ENCODE measurements at regions not wholly inside any gene's neighbourhood (a gene's known extent, or its start where the extent isn't known, plus 50 kb on each side); places are given as distances from the start of the nearest gene placed in this dataset.
A peak's percentile ranks its signal among the peaks of the same experiment; 100 is the strongest.

DNA sequence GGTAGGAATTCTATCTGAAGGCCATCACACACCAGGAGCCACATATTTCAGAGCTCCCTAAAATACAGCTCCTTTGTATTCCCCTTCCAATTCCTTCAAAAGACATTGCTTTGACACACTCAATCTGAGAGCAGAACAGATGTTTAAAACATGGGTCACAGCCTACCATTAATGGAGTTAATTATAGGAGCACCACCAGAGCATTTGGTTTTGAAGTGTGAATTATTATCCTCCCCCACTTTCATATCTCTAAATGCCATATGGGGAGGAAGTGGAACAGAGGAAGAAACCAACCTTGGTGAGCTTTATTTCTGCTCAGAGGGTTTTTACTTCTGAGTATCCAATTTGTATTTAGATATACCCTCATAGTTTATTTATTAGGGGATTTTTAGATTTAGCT is 50.7 kb upstream of the TNFRSF21 start:
- no peak for DNase-seq (ENCODE audit: low read depth)

DNA sequence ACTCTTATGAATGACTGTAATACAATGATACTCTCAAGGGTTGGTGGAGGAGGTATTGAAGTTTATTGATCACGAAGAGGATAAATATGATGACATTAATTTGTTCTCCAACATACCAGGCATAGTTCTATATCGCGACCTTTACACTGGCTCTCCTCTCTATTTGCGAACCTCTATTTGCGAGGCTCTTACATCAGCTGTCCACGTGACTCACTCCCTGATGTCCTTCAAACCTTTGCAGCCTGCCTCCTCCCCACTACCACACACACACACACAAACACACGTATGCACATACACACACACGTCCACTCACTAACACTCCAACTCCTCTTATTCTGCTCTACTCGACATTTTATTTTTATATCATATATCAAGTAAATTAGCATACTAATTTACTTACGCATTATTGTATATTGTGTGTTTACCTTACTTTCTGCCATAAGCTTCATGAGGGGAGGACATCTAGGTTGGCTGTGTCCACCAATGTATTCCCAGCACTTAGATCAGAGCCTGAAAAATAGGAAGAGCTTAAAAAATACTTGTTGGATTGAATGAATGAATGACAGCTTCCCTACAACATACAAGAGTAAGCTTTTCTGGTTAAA is 53.3 kb upstream of the TNFRSF21 start:
- DNase-seq (ENCODE audit: low read depth), result no peak

DNA sequence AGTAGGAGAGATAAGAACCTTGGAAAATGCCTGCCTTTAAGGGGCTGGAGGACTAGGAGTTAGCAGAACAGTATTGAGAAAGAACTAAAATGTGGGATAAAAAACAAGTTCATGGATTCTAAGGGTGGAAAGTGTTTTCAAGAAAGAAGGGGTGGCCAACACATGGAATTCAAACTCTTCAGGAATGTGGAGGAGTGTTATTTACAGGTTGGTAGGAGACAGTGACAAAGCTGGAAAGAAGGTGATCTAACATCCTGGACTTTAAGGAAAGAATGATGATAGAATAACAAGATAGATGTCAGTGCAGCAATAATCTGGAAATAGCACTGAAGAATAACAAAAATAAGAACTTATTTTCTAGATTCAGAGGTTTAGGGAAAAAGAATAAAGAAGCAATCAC is 54.0 kb upstream of the TNFRSF21 start:
- DNase-seq (ENCODE audit: low read depth), result no peak

DNA sequence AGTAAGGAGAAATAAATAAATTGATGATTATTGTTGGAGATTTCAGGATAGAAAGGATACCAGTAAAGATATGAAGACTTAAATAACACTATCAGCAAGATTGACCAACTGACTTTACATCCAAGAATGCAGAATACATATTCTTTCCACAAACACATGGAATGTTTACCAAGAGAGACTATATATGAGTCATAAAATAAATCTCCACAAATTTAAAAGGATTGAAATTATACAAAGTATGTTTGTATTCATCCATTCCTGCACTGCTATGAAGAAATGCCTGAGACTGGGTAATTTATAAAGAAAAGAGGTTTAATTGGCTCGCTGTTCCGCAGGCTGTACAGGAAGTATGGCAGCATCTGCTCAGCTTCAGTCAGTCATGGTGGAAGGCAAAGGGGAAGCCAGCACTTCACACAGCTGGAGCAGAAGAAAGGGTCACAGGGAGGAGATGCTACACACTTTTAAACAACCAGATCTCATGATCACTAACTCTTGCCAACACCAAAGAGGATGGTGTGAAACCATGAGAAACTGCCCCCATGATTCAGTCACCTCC is 56.7 kb upstream of the TNFRSF21 start:
- DNase-seq (ENCODE audit: low read depth), result peak; percentile 31

DNA sequence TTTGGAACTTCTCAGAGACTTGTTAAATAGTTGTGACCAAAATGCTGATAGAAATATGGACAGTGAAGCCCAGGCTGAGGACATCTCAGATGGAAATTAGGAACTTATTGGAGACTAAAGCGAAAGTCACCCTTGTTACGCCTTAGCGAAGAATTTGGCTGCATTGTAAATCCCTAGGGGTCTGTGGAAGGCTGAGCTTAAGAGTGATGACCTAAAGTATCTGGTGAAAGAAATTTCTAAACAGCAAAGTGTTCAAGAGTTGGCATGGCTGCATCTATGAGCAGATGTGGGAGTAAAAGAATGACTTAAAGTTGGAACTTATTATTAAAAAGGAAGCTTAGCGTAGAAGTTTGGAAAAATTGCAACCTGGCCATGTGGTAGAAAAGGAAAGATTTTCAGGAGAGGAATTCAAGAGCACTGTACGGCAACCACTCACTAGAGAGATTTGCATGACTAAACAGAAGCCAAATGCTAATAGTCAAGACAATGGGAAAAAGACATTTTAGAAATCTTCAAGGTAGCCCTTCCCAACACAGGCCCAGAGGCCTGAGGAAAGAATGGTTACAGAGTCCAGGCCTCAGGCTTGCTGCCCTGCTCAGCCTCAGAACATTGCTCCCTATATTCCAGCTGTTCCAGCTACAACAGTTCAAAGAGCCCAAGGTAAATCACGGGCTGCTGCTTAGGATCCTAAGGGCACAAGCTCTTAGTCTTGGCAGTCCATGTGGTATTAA is 61.6 kb upstream of the TNFRSF21 start:
- DNase-seq (ENCODE audit: low read depth), result no peak

DNA sequence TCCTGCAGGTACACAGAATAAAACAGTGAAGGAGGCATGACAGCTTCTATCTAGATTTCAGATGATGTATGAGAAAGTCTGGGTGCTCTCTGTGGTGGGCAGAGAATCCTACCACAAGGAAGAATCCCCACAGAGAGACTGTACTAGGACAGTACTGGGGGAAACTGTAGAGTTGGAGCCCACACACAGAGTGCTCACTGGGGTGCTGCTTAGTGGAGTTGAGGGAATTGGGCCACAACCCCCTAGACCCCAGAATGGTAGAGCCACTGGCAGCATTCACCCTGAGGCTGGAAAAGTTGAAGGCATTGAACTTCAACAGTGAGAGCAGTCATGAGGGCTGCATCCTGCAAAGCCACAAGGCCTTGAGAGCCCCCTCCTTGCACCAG is 62.2 kb upstream of the TNFRSF21 start:
- no peak for DNase-seq (ENCODE audit: low read depth)

DNA sequence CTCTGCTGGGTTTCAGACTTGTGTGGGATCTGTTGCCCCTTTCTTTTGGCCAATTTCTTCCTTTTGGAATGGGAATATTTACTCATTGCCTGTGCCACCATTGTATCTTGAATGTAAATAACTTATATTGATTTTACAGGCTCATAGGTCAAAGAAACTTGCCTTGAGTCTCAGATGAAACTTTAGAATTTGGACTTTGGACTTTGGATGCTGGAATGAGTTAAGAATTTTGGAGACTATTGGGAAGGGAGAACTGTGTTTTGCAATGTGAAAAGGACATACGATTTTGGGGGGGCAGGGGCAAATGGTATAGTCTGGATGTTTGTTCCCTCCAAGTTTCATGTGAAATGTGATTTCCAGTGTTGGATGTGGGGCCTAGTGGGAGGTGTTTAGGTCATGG is 62.6 kb upstream of the TNFRSF21 start:
- DNase-seq (ENCODE audit: low read depth), result no peak

DNA sequence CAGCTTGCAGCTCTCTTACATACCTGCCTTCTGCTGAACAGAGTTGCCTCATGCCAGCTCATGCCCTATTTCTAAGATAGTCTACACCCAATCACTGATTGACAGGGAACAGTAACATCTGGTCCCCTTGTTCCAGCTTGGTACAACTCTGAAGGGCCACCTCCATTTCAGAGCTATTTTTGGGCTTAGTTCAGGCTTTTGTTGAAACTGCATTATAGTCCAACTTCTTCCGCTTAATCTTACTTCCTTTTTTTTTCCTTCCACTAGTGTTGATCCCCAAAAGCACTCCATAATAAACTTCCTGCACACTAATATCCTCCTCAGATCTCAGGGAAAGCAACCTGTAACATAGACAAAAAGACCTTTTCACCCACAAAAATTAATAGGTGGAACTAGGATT is 65.7 kb upstream of the TNFRSF21 start:
- no peak for DNase-seq (ENCODE audit: low read depth)

DNA sequence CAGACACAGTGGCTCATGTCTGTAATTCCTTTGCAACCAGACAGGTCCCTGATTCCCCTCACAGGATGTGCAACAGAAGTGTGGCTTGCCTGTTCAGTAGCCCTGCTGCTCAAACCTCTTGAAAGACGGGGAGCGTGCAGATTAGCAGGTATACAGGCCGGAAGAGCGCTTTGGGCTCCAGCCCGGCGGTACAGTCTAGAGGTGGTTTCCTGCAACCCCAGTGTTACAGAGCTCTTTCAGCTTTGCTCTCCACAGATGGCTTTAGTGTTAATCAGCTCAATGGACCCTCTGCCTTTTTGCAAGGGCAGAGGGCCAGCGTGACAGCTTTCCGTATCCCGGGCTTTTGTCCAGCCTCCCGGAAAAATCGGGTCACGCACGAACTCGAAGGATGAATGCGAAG is 67.2 kb upstream of the TNFRSF21 start:
- DNase-seq (ENCODE audit: low read depth), result no peak

DNA sequence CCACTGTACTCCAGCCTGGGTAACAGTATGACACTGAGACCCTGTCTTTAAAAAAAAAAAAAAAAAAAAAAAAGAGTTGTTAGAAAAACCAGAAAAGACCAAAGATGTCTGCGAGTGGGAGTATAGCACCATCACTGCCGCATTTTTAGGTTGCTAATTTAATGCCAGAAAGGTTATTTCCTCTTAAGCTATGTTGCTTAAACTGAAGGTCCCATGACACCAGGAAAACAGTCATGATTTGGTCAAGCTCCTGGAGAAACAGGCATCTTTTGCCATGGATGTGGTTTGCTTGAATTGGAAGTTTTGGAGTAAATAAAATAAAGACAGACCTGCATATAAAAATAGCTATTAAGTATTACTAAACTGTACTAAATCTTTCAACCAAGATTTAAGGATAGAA is 68.3 kb upstream of the TNFRSF21 start:
- no peak for DNase-seq (ENCODE audit: low read depth)

DNA sequence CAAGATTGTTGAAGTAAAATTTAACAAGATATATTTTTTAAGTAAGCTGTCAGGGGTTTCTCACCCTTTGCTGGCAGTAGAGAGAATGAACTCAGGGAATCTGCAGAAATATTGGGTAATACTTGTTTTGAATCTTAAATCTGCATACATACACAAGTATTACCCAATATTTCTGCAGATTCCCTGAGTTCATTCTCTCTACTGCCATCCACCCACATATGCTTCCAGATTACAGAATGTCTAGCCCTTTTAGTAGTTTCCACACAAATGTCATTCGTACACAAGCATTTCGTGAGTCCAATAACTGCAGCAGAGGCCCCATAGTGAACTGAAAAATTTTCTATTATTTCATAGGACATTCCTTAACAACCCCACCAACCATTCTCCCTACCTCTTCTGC is 69.6 kb upstream of the TNFRSF21 start:
- no peak for DNase-seq (ENCODE audit: low read depth)

DNA sequence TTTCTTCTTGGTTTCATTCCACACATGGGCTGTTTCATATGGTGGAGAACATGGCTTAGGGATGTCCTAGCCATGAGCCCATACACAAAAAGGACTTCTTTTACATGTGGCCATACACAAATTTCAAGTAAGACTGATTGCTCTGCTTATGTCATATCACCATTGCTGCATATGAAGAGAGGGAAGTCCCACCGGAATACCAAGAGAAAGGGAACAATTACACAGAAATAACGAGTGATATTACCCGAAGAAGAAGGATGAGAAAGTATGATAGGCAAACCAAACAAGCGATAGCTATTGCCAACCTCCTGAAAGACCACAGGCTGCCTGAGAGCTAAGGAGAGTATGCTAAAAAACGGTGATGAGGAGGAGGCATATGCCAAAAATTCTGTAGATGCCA is 70.5 kb upstream of the TNFRSF21 start:
- DNase-seq (ENCODE audit: low read depth), result no peak

DNA sequence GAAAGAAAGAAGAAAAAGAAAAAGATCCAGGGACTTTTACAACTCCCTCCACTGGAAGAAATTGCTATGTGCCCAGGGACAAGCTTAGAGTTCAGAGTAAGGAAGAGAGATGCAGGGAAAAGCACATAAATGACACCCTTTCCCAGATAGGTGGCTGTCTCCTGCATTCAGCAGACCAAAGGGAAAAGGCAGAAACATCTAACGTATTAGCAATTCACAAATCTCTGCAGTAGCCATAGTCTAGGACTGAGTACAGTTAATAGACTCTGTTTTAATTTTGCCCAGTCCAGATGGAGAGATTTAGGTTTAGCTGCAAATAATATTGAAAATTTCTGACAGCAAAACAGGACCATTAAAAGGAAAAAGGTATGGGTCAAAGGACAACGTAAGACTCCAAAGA is 71.3 kb upstream of the TNFRSF21 start:
- no peak for DNase-seq (ENCODE audit: low read depth)

DNA sequence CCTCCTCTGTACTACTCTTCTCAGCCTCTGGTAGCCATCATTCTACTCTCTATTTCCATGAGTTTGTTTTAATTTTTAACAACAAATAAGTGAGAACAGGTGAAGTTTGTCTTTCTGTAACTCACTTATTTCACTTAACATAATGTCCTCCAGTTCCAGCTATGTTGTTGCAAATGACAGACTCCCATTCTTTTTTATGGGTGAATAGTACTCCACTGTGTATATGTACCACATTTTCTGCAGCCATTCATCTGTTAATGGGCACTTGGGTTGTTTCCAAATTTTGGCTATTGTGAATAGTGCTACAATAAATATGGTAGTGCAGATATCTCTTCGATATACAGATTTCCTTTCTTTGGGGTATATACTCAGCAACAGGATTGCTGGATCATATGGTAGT is 73.7 kb upstream of the TNFRSF21 start:
- DNase-seq (ENCODE audit: low read depth), result no peak

DNA sequence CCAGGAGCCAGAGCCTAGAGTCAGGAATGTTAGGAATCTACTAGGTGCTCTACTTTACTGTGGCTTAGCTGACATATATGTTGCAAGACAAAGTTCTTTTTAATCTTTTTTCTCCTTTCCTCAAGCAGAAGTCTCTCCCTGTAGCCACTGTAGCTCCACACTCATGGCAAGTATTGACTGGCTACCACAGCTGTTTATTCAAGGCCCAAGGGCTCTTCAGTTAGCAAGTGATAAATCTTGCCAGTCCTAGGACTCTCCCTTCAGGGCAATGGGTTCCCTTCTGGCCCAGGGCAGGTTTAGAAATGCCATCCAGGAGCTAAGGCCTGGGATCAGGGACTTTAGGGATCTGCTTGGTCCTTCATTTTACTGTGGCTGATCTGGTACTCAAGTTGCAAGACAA is 82.0 kb upstream of the TNFRSF21 start:
- no peak for DNase-seq (ENCODE audit: low read depth)

DNA sequence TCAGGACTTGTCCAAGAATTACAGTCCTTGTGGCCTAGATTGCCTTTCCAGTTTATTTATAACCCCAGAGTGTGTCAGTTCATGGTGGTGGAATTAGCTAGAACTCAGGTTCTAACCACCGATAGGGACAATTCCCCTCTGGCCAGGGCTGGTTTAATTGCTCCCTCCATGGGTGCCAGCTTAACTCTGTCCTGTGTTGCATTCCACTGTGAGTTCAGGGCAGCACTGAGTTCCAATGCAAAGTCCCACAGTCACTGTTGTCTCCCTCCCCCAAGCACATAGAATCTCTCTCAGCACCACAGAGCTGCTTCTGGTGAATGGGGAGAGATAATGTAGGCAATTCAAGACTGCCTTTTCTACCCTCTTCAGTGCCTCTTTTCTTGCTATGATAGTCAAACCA is 82.5 kb upstream of the TNFRSF21 start:
- DNase-seq (ENCODE audit: low read depth), result no peak

DNA sequence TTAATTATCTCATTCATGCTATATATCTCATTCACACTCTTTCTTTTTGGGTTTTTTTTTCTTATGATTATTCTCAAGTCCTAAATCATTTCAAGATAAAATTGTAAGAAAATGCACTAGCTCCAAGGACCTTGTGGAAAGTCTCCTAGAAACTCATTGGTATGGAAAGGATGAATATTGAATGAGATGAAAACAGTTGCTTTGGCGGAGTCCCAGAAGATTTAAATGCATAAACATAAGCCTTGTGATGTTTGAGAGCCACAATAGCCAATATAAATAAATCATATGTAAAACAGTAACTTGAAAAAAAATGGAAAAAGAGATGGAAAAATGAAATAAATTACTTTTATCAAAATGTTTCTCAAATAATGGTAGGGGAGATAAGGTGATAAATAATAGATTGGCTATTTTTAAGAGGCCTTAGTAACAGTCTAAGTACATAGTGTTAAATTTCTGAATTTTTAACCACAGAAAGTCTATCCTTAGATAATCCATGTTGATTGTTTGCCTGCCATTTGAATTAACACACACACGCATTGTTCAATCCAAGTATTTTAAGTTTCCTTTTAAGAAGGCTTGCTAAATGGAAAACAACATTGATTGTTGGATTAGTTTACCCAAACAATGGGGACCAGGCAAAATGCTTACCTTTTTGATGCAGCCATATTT is 81.1 kb upstream of the CD2AP start:
- no peak for DNase-seq (ENCODE audit: low read depth)

DNA sequence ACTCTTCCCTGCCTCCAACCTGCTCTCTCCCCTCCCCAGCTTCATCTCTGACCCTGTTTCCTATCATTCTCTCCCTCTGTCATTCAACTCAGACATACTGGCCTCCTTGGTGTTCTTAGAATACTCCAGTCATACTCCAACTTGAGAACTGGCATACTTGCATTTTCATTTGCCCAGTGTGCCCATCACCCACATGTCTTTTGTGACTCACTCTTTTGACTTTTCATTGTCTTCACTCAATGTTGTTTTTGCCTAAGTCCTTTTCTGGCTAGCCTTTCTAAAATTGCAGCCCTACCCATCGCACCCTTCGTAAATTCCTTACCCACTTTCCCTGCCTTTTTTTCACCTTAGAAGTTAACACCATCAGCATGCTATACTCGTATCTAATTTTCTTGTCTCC is 77.0 kb upstream of the CD2AP start:
- DNase-seq (ENCODE audit: low read depth), result no peak

DNA sequence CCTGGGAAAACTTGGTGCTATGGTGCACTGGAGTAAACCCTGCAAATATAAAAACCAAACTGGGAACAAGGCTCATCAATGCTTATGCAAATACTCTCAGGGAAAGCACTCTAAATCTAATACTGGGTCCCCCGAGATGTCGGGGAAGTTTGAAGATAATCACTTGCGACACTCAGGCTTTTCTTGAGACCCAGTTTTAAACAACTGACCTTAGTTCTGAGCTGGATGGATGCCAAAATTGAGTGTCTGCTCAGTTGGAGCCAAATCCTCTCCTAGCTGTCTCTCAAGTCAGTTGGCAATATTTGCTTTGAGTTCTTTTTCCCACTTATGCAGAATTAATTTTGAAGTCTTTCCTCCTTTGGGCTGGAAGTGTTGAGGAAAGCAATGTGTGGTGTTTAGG is 75.5 kb upstream of the CD2AP start:
- no peak for DNase-seq (ENCODE audit: low read depth)

DNA sequence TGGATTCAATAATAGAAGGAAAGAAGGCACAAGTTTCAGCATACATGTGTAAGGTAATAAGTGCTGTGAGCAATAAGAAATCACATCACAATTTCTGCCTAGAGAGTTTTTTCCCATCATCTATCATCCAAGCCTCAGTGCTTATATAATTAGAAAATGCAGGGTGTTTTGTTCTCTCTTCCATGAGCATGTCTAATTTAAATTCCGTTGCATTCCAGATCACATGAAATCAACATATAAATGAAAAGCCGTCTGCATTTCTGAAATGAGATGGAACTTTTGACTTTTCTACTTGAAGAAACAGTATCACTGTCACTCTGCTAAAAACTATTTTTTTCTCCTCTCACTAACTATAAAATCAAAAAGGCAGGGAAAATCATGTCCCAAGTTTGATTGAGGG is 74.5 kb upstream of the CD2AP start:
- DNase-seq (ENCODE audit: low read depth), result no peak

DNA sequence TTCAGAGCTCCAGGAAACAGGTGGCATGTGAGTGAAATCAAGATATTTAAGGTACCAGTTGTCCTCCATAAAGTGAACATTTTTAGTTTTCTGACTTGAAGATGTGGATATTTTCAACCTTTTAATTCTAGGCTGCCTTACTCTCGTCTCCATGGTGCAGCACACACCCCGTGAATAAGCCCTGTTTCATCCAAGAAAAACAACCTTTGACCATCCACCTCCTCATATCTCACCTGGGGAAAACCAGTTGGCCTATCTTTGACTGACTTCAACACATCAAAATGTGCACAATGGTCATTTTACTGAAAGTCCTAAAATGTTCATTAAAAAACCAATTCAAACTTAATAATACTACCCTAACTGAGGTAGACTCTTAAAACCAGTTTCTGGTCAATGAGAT is 73.8 kb upstream of the CD2AP start:
- no peak for DNase-seq (ENCODE audit: low read depth)

DNA sequence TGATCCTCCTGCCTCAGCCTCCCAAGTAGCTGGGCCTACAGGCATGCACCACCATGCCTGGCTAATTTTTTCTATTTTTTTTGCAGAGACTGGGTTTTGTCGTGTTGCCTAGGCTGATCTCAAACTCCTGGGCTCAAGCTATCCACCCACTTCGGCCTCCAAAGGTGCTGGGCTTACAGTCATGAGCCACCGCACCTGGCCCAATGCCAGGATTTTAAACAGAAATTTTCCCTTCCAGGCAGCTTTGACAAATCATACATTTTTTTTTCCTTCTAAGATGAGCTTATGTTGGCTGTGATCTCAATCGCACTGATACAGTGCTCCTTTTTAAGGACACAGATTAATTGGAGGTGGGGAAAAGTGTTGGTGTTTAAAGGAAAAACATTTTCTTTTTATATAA is 73.2 kb upstream of the CD2AP start:
- DNase-seq (ENCODE audit: low read depth), result no peak

DNA sequence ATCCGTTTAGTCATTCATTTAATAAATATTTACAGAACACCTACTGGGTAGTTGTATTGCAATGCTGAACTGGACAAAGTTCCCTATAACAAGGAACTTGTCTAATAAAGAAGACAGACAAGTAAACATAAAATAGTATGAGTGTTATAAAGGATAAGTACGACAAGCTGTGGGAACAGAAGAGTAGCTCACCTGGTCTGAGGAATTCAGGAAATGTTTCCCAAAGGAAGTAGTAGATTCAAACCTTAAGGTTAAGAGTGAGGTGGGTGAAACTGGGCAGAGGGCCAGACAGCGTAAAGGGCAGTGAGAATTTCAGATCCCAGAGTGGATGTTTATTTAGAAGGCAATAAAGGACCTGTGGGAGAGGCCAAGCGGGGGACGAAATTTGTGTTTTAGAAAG is 72.3 kb upstream of the CD2AP start:
- DNase-seq (ENCODE audit: low read depth), result no peak

All from ELR (cell line).